HEK293T (cell line): ENCODE measurements at regions not wholly inside any gene's neighbourhood (a gene's known extent, or its start where the extent isn't known, plus 50 kb on each side); places are given as distances from the start of the nearest gene placed in this dataset.

Experiments used
- CTCF ChIA-PET: fragments of 350-600 bp; formaldehyde crosslinking; extraction: SDS; loops from one replicate; lab custom pipeline; 2021; ENCODE audit warnings: antibody characterized with exemption, inconsistent platforms; lab: Yijun Ruan, JAX
- POLR2A ChIA-PET: fragments of 350-600 bp; formaldehyde crosslinking; extraction: SDS; loops from one replicate; lab custom pipeline; 2020; ENCODE audit warnings: antibody characterized with exemption, inconsistent platforms; lab: Yijun Ruan, JAX
- DNase-seq: peaks from one replicate; pipeline ENCODE4 v3.0.0; 2012; ENCODE audit warnings: mixed read lengths; ENCODE audit errors: extremely low spot score
- ARNT ChIP-seq: fragments of 450-650 bp; IDR thresholded peaks from 2 replicates; pipeline ENCODE4 v1.6.1; 2017; ENCODE audit warnings: mild to moderate bottlenecking
- BHLHE40 ChIP-seq: fragments of 450-650 bp; IDR thresholded peaks from 2 replicates; pipeline ENCODE4 v1.6.1; 2016; ENCODE audit warnings: mild to moderate bottlenecking, moderate library complexity, borderline replicate concordance
- CTBP1 ChIP-seq: fragments of 450-650 bp; IDR thresholded peaks from 2 replicates; pipeline ENCODE4 v1.6.1; 2016; ENCODE audit warnings: borderline replicate concordance
- ELF4 ChIP-seq: fragments of 450-650 bp; IDR thresholded peaks from 2 replicates; pipeline ENCODE4 v1.6.1; 2017; ENCODE audit warnings: antibody characterized with exemption
- FOXA1 ChIP-seq: fragments of 450-650 bp; IDR thresholded peaks from 2 replicates; pipeline ENCODE4 v1.6.1; 2016; ENCODE audit warnings: mild to moderate bottlenecking
- FOXK2 ChIP-seq: fragments of 450-650 bp; IDR thresholded peaks from 2 replicates; pipeline ENCODE4 v1.6.1; 2016; ENCODE audit warnings: mild to moderate bottlenecking
- FOXM1 ChIP-seq: fragments of 450-650 bp; IDR thresholded peaks from 2 replicates; pipeline ENCODE4 v1.6.1; 2017; ENCODE audit warnings: mild to moderate bottlenecking, borderline replicate concordance
- HDGF ChIP-seq: fragments of 450-650 bp; IDR thresholded peaks from 2 replicates; pipeline ENCODE4 v1.6.1; 2017; ENCODE audit warnings: antibody characterized with exemption, borderline replicate concordance
- L3MBTL2 ChIP-seq: fragments of 450-650 bp; conservative IDR thresholded peaks from 2 replicates; pipeline ENCODE4 v1.6.1; 2016; ENCODE audit warnings: mild to moderate bottlenecking
- LEF1 ChIP-seq: fragments of 450-650 bp; IDR thresholded peaks from 2 replicates; pipeline ENCODE4 v1.6.1; 2017; ENCODE audit warnings: mild to moderate bottlenecking, borderline replicate concordance
- NFRKB ChIP-seq: fragments of 450-650 bp; IDR thresholded peaks from 2 replicates; pipeline ENCODE4 v1.6.1; 2016; ENCODE audit warnings: mild to moderate bottlenecking, moderate library complexity
- PKNOX1 ChIP-seq: fragments of 450-650 bp; IDR thresholded peaks from 2 replicates; pipeline ENCODE4 v1.6.1; 2016
- SP1 ChIP-seq: fragments of 450-650 bp; IDR thresholded peaks from 2 replicates; pipeline ENCODE4 v1.6.1; 2017
- SUZ12 ChIP-seq: fragments of 450-650 bp; IDR thresholded peaks from 2 replicates; pipeline ENCODE4 v1.6.1; 2016; ENCODE audit warnings: mild to moderate bottlenecking
- TARDBP ChIP-seq: fragments of 450-650 bp; IDR thresholded peaks from 2 replicates; pipeline ENCODE4 v1.6.1; 2016
- ZNF384 ChIP-seq: fragments of 450-650 bp; IDR thresholded peaks from 2 replicates; pipeline ENCODE4 v1.6.1; 2016

DNA sequence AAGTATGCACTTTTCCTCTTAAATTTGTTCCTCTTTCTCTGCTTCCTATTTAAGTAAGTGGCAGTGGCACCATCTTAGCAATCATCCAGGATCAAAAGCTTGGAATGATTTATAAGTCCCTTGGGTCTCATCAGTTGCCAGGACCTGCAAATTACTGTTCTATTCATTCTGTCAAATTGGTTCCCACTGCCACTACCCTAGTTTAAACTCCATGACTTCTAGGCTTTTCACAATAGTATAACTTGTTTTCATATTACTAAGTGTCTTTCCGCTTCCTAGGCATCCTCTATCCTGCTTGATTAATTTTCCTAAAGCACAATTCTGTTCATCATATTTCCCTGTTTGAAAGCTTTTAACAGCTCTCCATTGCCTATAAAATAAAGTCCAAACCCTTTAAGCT, 363.9 kb upstream of the MEF2C start:
- POLR2A ChIA-PET, result no interaction called here
- CTCF ChIA-PET, result no interaction called here
- DNase-seq, result no peak
- TF ChIP-seq TARDBP, result no peak
- no peak for TF ChIP-seq SUZ12
- no peak for TF ChIP-seq ELF4

GRCh38 chr5:89246252-89246651, 363.3 kb upstream of the MEF2C start:
- no peak for DNase-seq
- ChIA-PET POLR2A (no interaction called here), CTCF (no interaction called here)
- TF ChIP-seq SP1 (no peak), NFRKB (no peak), ARNT (no peak), LEF1 (no peak), FOXM1 (no peak), ZNF384 (no peak), PKNOX1 (no peak), BHLHE40 (no peak), FOXA1 (no peak), HDGF (no peak), ELF4 (no peak), L3MBTL2 (no peak), TARDBP (no peak), CTBP1 (no peak), FOXK2 (no peak), SUZ12 (no peak)

GRCh38 chr5:89243611-89244010, 360.6 kb upstream of the MEF2C start:
- no peak for DNase-seq
- no peak for TF ChIP-seq HDGF
- ChIA-PET POLR2A (no interaction called here), CTCF (no interaction called here)

GRCh38 chr5:89241186-89241585, 358.2 kb upstream of the MEF2C start:
- DNase-seq, result no peak
- POLR2A ChIA-PET, result no interaction called here
- TF ChIP-seq CTBP1 (no peak), NFRKB (no peak), LEF1 (no peak), ZNF384 (no peak), SUZ12 (no peak), SP1 (no peak), HDGF (no peak), L3MBTL2 (no peak), PKNOX1 (no peak), ELF4 (no peak), BHLHE40 (no peak), FOXK2 (no peak)
- CTCF ChIA-PET, result no interaction called here

GRCh38 chr5:89236900-89237299, 353.9 kb upstream of the MEF2C start:
- TF ChIP-seq ARNT (no peak), FOXK2 (no peak), SP1 (no peak), TARDBP (no peak), PKNOX1 (no peak)
- POLR2A ChIA-PET, result no interaction called here
- DNase-seq, result no peak
- CTCF ChIA-PET, result no interaction called here

DNA sequence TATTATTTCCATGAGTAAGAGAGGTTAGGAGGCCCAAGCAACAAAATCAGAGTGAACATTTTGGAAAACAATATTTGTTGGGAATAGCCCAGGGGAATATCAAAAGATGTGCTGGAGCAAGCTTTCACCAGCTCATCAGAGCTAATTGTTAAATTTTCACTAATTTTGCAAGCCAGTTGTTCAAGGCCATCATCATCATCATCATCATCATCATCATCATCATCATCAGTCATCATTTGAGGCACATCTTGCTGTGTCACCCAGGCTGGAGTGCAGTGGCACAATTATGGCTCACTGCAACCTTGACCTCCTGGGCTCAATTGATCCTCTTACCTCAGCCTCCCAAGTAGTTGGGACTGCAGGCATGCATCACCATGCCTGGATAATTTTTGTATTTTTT, 350.5 kb upstream of the MEF2C start:
- ChIA-PET POLR2A (no interaction called here), CTCF (no interaction called here)
- TF ChIP-seq SP1 (no peak), ELF4 (no peak), L3MBTL2 (no peak), FOXM1 (no peak), NFRKB (no peak), LEF1 (no peak)
- DNase-seq, result no peak

DNA sequence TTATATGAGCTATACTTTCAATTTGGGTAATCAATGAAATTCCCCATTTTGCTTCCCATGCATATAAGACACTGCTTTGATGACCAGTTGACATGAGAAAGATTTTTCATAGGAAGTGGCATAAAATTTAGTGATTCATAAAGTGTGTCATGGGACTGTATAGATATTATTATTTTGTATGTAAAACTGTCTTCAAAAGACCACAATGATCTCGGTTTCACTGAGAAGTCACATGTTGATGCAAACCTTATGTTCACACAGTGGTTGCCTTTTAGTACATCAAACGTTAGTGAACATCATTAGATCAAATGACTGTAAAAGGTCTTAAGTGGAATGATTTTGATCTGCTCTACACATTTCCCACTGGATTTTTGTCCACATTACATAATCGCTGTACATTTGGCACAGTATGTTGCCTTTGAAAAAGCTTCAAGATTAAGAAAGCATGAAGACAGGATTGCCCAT, 349.2 kb upstream of the MEF2C start:
- POLR2A ChIA-PET, result no interaction called here

More for the DNA sequence above, 349.2 kb upstream of the MEF2C start:
- CTCF ChIA-PET, result interaction anchor here (0.6 kb wide), 1 partner anchor 447 kb away, joined by 3 read pairs; no protein-coding TSS in a partner anchor
- DNase-seq, result no peak
- no peak for TF ChIP-seq FOXM1
- no peak for TF ChIP-seq BHLHE40
- no peak for TF ChIP-seq HDGF
- TF ChIP-seq CTBP1, result no peak
- no peak for TF ChIP-seq L3MBTL2
- no peak for TF ChIP-seq SUZ12
- TF ChIP-seq TARDBP, result no peak
- TF ChIP-seq ELF4, result no peak
- TF ChIP-seq NFRKB, result no peak
- no peak for TF ChIP-seq PKNOX1
- TF ChIP-seq LEF1, result no peak
- TF ChIP-seq SP1, result no peak
- no peak for TF ChIP-seq ZNF384
- TF ChIP-seq FOXA1, result no peak
- no peak for TF ChIP-seq ARNT
- no peak for TF ChIP-seq FOXK2
